Activated CD4-positive, alpha-beta T cell treated with anti-CD3 and anti-CD28 coated beads, Interleukin-2, amount 50 U/mL, for 1 hour (primary cell): ENCODE measurements at regions not wholly inside any gene's neighbourhood (a gene's known extent, or its start where the extent isn't known, plus 50 kb on each side); places are given as distances from the start of the nearest gene placed in this dataset.

Experiments used
- DNase-seq: peaks from one replicate; pipeline ENCODE4 v3.0.0-alpha.2; 2020

DNA sequence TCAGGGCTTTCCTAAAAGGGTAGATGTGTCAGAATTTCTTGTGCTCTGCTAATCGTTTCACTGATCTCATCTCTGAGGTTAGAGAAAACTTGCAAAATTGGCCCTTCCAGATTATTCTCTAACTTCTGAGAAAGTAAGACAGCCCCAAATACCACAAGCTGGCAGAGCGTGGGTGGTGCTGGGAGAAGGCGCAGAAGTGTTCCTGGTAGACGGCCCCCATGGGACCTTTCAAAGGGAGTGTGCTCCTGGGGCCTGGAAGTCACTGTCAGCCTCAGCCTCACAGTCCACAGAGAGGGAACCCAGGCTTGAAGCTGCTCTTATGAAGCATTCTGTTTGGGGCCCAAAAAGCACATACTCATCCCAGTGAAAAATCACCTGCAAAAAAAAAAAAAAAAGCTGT, 86.5 kb upstream of the PFN2 start:
- DNase-seq: no peak

DNA sequence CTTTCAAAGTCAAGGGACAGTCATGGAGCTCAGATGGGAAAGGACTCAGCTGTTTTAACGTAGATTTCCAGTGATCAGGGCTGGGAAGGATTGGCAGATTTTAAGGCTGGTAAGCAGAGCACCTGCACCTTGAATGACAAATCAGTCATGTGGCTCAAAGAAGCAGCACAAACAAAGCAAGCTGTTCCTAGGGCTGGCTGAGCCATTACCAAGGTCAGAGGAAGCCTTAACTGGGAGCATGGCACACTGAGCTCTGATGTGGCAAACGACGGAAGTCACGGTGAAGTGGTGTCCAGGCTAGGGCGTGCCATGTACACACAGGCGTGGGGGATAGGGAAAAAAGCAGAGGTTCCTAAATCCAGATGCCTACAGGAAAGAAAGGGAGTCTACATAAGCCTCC, 84.6 kb upstream of the PFN2 start:
- DNase-seq: no peak

DNA sequence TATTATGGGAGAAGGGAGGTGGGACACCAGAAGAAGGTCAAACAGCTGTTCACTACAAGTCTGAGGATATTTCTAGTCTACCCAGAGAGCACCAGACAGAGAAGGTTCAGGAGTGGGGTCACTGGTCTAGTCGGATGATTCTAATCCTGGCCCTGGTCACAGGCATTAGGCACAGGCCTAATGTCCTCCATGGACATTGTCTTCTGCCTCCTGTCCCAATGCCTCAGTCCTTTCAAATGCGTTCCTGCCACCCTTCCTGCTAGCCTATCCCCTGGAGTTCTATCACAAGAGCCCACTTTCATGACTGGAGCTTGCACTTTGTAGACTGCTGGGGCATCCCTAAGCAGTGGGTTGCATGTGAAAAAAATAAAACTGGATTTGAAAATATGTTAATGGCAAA, 83.9 kb upstream of the PFN2 start:
- no peak for DNase-seq

GRCh38 chr3:150050510-150050909, 79.8 kb upstream of the PFN2 start:
- no peak for DNase-seq

DNA sequence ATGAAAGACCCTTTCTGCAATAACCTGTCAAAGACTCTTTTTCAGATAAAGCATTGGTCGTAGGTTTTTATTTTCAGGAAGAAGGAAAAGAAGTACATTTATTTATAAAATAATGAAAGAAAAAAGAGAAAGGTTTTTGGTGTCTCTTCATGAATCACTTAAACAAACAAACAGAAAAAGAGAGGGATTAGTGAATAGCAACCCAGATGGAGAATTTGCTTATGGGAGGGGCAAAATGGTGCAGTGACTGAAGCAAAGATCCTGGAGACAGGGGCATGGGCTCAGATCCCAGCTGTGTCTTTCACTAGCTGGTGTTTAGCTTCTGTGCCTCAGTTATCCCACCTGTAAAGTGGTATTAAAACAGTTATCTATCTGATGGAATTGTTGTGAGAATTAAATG, 78.6 kb upstream of the PFN2 start:
- no peak for DNase-seq

GRCh38 chr3:150041877-150042276, 71.2 kb upstream of the PFN2 start:
- no peak for DNase-seq

DNA sequence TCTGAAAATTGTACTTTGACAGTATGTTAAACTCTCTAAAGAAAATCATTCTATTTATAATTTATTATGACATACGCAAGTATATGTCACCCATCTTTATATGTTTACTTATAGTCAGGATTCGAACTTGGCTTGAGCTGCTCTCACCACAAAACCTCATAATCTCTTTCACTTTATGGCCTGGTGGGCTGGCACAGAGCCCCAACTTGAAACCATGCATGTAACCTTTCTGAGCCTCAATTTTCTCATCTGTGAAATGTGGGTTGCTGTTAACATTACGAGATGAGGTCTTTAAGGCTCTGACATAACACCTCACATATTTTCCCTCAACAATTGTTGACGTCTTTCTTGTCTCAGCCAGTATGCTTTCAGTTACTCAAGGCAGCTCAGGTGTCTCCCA, 69.4 kb upstream of the PFN2 start:
- no peak for DNase-seq

DNA sequence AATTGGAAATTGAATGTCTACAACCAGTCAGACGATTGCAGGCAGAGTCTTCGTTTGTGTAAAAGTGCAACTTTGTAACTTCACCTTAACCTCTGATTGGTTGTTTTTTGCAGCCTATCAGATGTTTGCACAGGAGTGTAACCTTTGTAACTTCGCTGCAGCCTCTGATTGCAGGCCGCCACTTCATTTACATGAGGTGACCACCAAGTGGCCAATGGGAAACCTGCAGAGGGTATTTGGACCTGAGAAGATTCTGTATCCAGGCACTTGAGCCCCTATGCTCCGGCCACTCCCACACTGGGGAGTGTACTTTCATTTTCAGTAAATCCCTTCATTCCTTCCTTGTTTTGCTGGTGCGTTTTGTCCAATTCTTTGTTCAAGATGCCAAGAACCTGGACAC, 68.1 kb upstream of the PFN2 start:
- no peak for DNase-seq

DNA sequence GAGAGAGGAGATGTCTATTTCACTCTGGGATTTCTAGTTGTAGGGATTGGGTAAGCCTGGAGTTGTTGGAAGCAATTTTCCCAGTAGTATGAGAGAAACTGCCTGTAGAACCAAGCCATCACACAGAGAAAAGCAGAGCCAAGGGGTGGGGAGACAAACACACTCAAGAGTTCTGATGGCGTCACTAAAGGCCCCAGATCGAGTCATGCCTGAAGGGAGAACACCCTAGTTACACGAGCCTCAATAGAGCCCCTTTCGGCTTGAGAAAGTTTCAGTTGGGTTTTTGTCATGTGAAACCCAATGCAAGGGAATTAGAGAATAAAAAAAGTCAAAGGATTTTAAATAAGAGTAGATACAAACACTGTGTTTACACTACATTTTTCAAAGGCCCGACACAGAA, 66.1 kb upstream of the PFN2 start:
- DNase-seq: no peak

GRCh38 chr3:150035910-150036612, 65.4 kb upstream of the PFN2 start:
- DNase-seq: no peak

DNA sequence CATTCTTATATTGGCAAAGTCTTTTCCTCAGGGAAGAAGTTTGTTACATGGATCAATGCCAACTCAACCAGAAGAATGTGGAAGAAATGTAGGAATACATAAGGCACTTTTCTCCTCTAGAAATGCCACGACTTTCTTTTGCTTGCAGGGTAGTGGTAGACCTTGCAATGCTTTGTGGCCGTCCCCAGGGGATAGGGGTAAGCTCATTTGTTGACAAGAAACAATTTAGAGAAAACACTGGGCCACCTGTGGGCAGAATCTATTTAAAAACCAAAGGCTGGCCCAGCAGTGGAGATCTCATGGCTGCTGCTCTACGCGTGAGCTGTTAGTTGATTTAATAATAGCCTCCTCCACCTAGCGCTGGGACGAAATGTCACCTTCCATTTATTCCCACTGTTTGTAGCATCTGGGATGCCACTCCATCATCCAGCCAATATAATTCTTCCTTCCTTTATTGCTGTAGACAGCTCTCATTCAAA, 64.6 kb upstream of the PFN2 start:
- DNase-seq: no peak

DNA sequence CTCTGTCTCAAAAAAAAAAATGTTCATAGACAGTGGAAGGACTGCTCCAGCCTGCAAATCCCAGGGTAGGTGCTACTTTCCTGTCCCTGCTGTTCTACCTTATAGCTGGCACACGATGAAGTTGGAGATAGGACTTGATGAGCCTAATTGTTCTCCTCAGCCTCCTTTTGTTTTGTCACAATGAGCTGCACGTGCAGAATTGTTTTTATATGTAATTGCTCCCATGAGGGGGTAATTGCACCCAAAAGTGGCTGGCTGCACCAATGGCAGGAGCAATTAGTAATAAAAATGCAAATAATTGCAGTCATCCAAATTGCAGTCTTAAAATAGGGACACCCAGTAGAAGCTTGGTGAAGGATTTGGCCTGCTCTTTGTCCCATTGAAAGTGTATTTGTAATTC, 63.0 kb upstream of the PFN2 start:
- no peak for DNase-seq

DNA sequence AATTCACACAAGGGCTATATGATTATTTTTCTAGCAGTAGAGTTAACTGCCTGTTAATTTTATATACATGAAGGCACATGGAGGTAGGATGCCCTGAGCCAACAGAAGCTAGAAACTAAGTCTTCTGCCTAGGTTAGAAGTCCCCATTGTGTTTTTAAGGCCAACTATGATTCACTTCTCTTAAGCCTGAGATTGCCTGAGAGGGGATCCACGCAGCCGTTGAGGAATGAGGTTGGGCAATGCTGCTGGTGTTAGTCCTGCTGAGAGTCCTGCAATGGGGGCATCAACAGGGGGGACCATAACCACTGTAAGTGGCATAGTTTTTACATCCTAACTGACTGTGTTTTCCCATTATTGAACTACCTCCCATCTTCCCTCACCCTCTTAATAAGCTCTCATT, 60.1 kb upstream of the PFN2 start:
- DNase-seq: no peak

GRCh38 chr3:150023239-150023636, 52.5 kb upstream of the PFN2 start:
- DNase-seq: no peak

- no peak for DNase-seq
These were observed 51.9 kb upstream of the PFN2 start for GRCh38 chr3:150022381-150023238.

DNA sequence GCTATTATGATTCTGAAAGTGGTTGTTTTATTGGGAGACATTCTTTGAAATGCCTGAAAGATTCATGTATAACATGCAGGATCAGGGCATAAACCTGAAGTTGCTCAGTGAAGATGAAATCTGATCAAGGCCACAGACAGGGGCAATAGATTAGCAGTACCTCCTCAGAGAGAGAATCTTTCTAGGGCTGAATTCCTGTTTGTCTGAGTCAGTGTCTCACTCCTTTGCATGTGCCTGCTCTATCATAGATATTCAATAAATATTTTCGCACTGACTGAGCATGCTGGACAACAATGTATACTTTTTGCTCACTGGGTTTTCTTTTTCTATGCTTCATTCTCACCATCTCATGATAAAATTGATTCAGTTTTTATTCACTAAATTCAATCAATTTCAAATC, 49.8 kb upstream of the PFN2 start:
- no peak for DNase-seq
